SU-DHL-6 (cell line): ENCODE measurements at regions not wholly inside any gene's neighbourhood (a gene's known extent, or its start where the extent isn't known, plus 50 kb on each side); places are given as distances from the start of the nearest gene placed in this dataset.

Experiments used
- CTCF ChIP-seq: fragments of 200-600 bp; sonication (generic); IDR thresholded peaks from one replicate; pipeline ENCODE4 v1.5.1; 2017; ENCODE audit warnings: antibody characterized with exemption, mild to moderate bottlenecking, low read length, moderate library complexity; ENCODE audit not compliant: insufficient read depth, poor library complexity, severe bottlenecking
- EZH2phosphoT487 ChIP-seq: fragments of 200-600 bp; sonication (generic), shearing (Covaris generic); conservative IDR thresholded peaks from 2 replicates; pipeline ENCODE4 v1.6.1; 2018; ENCODE audit warnings: mild to moderate bottlenecking, antibody characterized with exemption, low read length, moderate library complexity, mixed read lengths

DNA sequence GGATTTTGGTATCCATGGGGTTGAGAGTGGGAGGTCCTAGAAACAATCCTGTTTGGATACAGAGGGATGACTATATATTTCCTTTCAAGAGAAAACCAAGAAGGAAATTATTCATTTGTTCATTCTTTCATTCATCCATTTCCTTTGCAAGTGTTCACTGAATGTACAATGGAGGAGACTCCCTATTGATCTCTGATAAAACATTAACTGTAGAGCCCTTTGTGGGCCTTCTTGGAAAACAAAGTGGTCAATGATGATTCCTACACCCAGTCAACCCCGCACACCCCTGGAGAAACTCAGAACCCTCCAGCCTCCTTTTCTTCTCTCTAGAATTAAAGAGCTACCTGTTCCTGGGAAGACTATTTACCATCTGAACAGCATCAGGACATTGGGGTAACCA lies 247.3 kb downstream of the AUH start:
- TF ChIP-seq EZH2phosphoT487 (no peak), CTCF (no peak)
